Neural cell (in vitro differentiated cells): ENCODE measurements at regions not wholly inside any gene's neighbourhood (a gene's known extent, or its start where the extent isn't known, plus 50 kb on each side); places are given as distances from the start of the nearest gene placed in this dataset.
"Not testable (repeated sequence)": the region's sequence is repeated elsewhere in the genome, so short reads cannot be mapped to it uniquely, and the experiment has no call there.

Experiments
- H2AFZ ChIP-seq: fragments of 200-600, 300-800 bp; sonication (generic), shearing (Covaris generic); 2 replicates; pipeline ENCODE4 v1.6.0; 2014; ENCODE audit warnings: low read depth, mild to moderate bottlenecking, antibody characterized with exemption, low read length, moderate library complexity
- H3F3A ChIP-seq: fragments of 200-600 bp; shearing (Covaris generic); 2 replicates; pipeline ENCODE4 v1.6.1; 2016; ENCODE audit warnings: mild to moderate bottlenecking, moderate library complexity, mixed read lengths, antibody characterized with exemption, low read length; ENCODE audit not compliant: insufficient read depth, poor library complexity, severe bottlenecking
- H3K27ac ChIP-seq: fragments of 200-600, 300-800 bp; sonication (generic), shearing (Covaris generic); 2 replicates; pipeline ENCODE4 v1.5.1; 2014; ENCODE audit warnings: mild to moderate bottlenecking, low read length, moderate library complexity
- H3K27me3 ChIP-seq: fragments of 300-800, 200-600 bp; sonication (generic), shearing (Covaris generic); 2 replicates; pipeline ENCODE4 v1.6.0; 2014; ENCODE audit warnings: mild to moderate bottlenecking, low read depth, low read length, moderate library complexity; ENCODE audit not compliant: insufficient read depth
- H3K36me3 ChIP-seq: fragments of 300-800, 200-600 bp; sonication (generic), shearing (Covaris generic); 2 replicates; pipeline ENCODE4 v1.5.1; 2014; ENCODE audit warnings: mild to moderate bottlenecking, antibody characterized with exemption, low read length, moderate library complexity; ENCODE audit not compliant: insufficient read depth
- H3K4me2 ChIP-seq: fragments of 300-800, 200-600 bp; sonication (generic), shearing (Covaris generic); 2 replicates; pipeline ENCODE4 v1.6.0; 2014; ENCODE audit warnings: mild to moderate bottlenecking, low read length
- H3K4me3 ChIP-seq: fragments of 300-800, 200-600 bp; sonication (generic), shearing (Covaris generic); 2 replicates; pipeline ENCODE4 v1.5.1; 2014; ENCODE audit warnings: mild to moderate bottlenecking, low read length, moderate library complexity
- H3K79me2 ChIP-seq: fragments of 200-600 bp; shearing (Covaris generic); replicated peaks from 2 replicates; pipeline ENCODE4 v1.6.0; 2014; ENCODE audit warnings: mild to moderate bottlenecking, low read length, moderate library complexity; ENCODE audit not compliant: insufficient read depth
- H3K9ac ChIP-seq: fragments of 300-800, 200-600 bp; sonication (generic), shearing (Covaris generic); 2 replicates; pipeline ENCODE4 v1.6.1; 2016; ENCODE audit warnings: mild to moderate bottlenecking, low read length, mixed read lengths
- H3K9me2 ChIP-seq: fragments of 200-600 bp; shearing (Covaris generic); 2 replicates; pipeline ENCODE4 v1.6.1; 2016; ENCODE audit warnings: mild to moderate bottlenecking, low read length, mixed read lengths; ENCODE audit not compliant: insufficient read depth
- H3K9me3 ChIP-seq: fragments of 200-600, 300-800 bp; sonication (generic), shearing (Covaris generic); 2 replicates; pipeline ENCODE4 v1.6.1; 2016; ENCODE audit warnings: mild to moderate bottlenecking, mixed run types, low read length, moderate library complexity, mixed read lengths
- H4K20me1 ChIP-seq: fragments of 200-600 bp; shearing (Covaris generic); 2 replicates; pipeline ENCODE4 v1.6.1; 2016; ENCODE audit warnings: mild to moderate bottlenecking, mixed run types; ENCODE audit not compliant: insufficient read depth
- EP300 ChIP-seq: fragments of 450-650 bp; conservative IDR thresholded peaks from 2 replicates; pipeline ENCODE4 v1.6.1; 2014; ENCODE audit warnings: antibody characterized with exemption, mild to moderate bottlenecking, moderate library complexity; ENCODE audit not compliant: poor library complexity, severe bottlenecking
- EZH2 ChIP-seq: fragments of 200-600, 300-800 bp; shearing (Covaris generic), sonication (generic); IDR thresholded peaks from 2 replicates; pipeline ENCODE4 v1.6.1; 2014; ENCODE audit warnings: antibody characterized with exemption, low read length, borderline replicate concordance, mild to moderate bottlenecking; ENCODE audit not compliant: insufficient read depth, poor library complexity, severe bottlenecking
- MXI1 ChIP-seq: fragments of 450-650 bp; conservative IDR thresholded peaks from 2 replicates; pipeline ENCODE4 v1.6.1; 2014; ENCODE audit warnings: antibody characterized with exemption, mild to moderate bottlenecking; ENCODE audit not compliant: poor library complexity, severe bottlenecking
- POLR2AphosphoS5 ChIP-seq: IDR thresholded peaks from 2 replicates; pipeline ENCODE4 v1.6.1; 2012
- RAD21 ChIP-seq: fragments of 450-650 bp; conservative IDR thresholded peaks from 2 replicates; pipeline ENCODE4 v1.6.1; 2014; ENCODE audit warnings: antibody characterized with exemption, mild to moderate bottlenecking, moderate library complexity
- SMC3 ChIP-seq: fragments of 450-650 bp; conservative IDR thresholded peaks from 2 replicates; pipeline ENCODE4 v1.6.1; 2014; ENCODE audit warnings: antibody characterized with exemption, mild to moderate bottlenecking, moderate library complexity; ENCODE audit not compliant: poor library complexity
- TAF1 ChIP-seq: IDR thresholded peaks from 2 replicates; pipeline ENCODE4 v1.6.1; 2012; ENCODE audit warnings: low read depth
- TF ChIP-seq, protein P1 (sequence below): IDR thresholded peaks from 2 replicates; pipeline ENCODE4 v1.6.1; 2012; ENCODE audit warnings: borderline replicate concordance
- TF ChIP-seq, protein P2 (sequence below): fragments of 450-650 bp; IDR thresholded peaks from 2 replicates; pipeline ENCODE4 v1.5.1; 2014; ENCODE audit warnings: antibody characterized with exemption, mild to moderate bottlenecking, moderate library complexity; ENCODE audit not compliant: poor library complexity, severe bottlenecking

DNA sequence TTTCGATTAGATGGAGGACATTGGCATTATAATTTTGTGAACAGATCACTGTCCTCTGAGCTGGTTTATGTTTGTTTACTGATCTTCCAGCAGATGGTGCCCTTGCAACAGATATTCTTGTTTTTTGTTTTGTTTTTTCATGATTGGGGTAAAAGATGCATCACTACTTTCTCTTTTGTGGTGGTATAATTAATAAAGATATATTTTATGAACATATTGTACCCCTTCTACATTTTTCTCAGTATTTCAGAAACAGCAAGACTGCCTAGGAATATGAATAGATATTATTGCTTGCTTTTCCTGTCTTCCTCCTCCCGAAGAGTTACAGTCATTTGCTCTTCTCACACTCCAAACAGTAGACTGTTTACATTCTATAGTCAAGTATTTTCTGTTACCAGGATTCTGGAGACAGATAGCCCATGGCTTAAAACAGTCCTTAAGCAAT lies 905.2 kb downstream of the TRAM1L1 start:
- H3K9ac ChIP-seq, result no peak overlapping the region
- TF ChIP-seq EP300 (no peak), SMC3 (peak; percentile 91), RAD21 (peak; percentile 88), TAF1 (no peak)
- TF ChIP-seq, protein P1, sequence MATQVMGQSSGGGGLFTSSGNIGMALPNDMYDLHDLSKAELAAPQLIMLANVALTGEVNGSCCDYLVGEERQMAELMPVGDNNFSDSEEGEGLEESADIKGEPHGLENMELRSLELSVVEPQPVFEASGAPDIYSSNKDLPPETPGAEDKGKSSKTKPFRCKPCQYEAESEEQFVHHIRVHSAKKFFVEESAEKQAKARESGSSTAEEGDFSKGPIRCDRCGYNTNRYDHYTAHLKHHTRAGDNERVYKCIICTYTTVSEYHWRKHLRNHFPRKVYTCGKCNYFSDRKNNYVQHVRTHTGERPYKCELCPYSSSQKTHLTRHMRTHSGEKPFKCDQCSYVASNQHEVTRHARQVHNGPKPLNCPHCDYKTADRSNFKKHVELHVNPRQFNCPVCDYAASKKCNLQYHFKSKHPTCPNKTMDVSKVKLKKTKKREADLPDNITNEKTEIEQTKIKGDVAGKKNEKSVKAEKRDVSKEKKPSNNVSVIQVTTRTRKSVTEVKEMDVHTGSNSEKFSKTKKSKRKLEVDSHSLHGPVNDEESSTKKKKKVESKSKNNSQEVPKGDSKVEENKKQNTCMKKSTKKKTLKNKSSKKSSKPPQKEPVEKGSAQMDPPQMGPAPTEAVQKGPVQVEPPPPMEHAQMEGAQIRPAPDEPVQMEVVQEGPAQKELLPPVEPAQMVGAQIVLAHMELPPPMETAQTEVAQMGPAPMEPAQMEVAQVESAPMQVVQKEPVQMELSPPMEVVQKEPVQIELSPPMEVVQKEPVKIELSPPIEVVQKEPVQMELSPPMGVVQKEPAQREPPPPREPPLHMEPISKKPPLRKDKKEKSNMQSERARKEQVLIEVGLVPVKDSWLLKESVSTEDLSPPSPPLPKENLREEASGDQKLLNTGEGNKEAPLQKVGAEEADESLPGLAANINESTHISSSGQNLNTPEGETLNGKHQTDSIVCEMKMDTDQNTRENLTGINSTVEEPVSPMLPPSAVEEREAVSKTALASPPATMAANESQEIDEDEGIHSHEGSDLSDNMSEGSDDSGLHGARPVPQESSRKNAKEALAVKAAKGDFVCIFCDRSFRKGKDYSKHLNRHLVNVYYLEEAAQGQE, result no peak
- TF ChIP-seq, protein P2, sequence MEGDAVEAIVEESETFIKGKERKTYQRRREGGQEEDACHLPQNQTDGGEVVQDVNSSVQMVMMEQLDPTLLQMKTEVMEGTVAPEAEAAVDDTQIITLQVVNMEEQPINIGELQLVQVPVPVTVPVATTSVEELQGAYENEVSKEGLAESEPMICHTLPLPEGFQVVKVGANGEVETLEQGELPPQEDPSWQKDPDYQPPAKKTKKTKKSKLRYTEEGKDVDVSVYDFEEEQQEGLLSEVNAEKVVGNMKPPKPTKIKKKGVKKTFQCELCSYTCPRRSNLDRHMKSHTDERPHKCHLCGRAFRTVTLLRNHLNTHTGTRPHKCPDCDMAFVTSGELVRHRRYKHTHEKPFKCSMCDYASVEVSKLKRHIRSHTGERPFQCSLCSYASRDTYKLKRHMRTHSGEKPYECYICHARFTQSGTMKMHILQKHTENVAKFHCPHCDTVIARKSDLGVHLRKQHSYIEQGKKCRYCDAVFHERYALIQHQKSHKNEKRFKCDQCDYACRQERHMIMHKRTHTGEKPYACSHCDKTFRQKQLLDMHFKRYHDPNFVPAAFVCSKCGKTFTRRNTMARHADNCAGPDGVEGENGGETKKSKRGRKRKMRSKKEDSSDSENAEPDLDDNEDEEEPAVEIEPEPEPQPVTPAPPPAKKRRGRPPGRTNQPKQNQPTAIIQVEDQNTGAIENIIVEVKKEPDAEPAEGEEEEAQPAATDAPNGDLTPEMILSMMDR, result peak; percentile 80
- no peak overlapping the region for H2AFZ ChIP-seq
- no peaks in the 10 kb centered on the region for H3K9me2 ChIP-seq
- H3K27ac ChIP-seq, result no peak overlapping the region
- no peaks in the 10 kb centered on the region for H3F3A ChIP-seq
- no peaks in the 10 kb centered on the region for H3K79me2 ChIP-seq
- no peaks in the 10 kb centered on the region for H3K9me3 ChIP-seq
- no peaks in the 10 kb centered on the region for H3K36me3 ChIP-seq
- H4K20me1 ChIP-seq, result no peaks in the 10 kb centered on the region
- no peak overlapping the region for H3K4me3 ChIP-seq
- no peaks in the 10 kb centered on the region for H3K27me3 ChIP-seq
- H3K4me2 ChIP-seq, result no peak overlapping the region

DNA sequence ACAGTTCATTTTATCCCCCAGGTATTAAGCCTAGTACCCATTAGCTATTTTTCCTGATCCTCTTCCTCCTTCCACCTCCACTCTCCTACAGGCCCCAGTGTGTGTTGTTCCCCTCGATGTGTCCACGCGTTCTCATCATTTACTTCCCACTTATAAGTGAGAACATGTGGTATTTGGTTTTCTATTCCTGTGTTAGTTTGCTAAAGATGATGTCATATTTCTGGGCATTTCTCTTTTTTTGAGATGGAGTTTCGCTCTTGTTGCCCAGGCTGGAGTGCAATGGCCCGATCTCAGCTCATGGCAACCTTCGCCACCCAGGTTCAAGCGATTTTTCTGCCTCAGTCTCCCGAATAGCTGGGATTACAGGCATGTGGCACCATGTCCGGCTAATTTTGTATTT lies 934.0 kb downstream of the TRAM1L1 start:
- not testable (repeated sequence) for H3K9me2 ChIP-seq, H2AFZ ChIP-seq, H4K20me1 ChIP-seq, H3K79me2 ChIP-seq, H3F3A ChIP-seq, H3K27ac ChIP-seq, H3K36me3 ChIP-seq, H3K4me2 ChIP-seq, H3K27me3 ChIP-seq, H3K9me3 ChIP-seq, H3K4me3 ChIP-seq, H3K9ac ChIP-seq

DNA sequence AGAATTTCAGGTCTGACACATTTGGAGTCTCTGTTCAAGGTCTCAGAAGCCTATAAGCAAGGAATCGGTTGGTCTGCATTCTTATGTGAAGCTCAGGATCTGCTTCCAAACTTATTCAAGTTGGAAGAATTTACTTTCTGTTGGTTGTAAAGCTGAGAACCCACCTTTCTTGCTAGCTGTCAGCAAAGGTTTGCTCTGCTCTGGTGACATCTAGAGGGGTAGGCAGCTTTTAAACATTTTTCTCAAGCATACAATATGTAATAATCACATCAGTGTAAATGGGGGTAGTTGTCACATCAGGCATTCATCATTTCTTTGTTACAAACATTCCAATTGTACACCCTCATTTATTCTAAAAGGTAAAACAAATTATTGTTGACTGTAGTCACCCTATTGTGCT lies 935.2 kb downstream of the TRAM1L1 start:
- no peak overlapping the region for H2AFZ ChIP-seq

More for the DNA sequence above, 935.2 kb downstream of the TRAM1L1 start:
- Histone ChIP-seq H3K79me2 (no peaks in the 10 kb centered on the region), H3K9me2 (no peaks in the 10 kb centered on the region), H3K9ac (no peak overlapping the region), H3K27me3 (no peaks in the 10 kb centered on the region), H3K36me3 (no peaks in the 10 kb centered on the region), H3K27ac (no peak overlapping the region), H4K20me1 (no peaks in the 10 kb centered on the region), H3K4me3 (no peak overlapping the region), H3K4me2 (no peak overlapping the region), H3F3A (no peaks in the 10 kb centered on the region), H3K9me3 (no peaks in the 10 kb centered on the region)
- TF ChIP-seq POLR2AphosphoS5 (no peak), EP300 (no peak), EZH2 (no peak), TAF1 (no peak), RAD21 (peak; percentile 63), MXI1 (no peak), SMC3 (peak; percentile 59)
- TF ChIP-seq, protein P1, result no peak
- TF ChIP-seq, protein P2, result peak; percentile 59
